CD4-positive, alpha-beta T cell treated with Interleukin-4 for 1 hour (primary cell): ENCODE measurements at regions not wholly inside any gene's neighbourhood (a gene's known extent, or its start where the extent isn't known, plus 50 kb on each side); places are given as distances from the start of the nearest gene placed in this dataset.

Experiments used
- DNase-seq, 2 donors: peaks; one replicate each; pipeline ENCODE4 v3.0.0-alpha.2; 2020 to 2022

DNA sequence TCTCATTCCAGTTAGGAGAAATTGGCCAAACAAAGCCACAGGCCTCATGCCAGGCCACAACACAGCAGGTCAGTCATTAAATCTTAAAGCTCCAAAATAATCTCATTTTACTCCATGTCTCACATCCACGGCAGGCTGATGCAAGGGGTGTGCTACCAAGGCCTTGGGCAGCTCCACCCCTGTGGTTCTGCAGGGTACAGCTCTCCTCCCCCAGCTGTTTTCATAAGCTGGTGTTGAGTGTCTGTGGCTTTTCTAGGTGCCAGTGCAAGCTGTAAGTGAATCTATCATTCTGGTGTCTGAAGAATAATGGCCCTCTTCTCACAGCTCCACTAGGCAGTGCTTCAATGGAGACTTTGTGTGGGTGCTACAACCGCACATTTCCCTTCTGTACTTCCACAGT lies 949.2 kb downstream of the TECRL start:
- no peak for DNase-seq

DNA sequence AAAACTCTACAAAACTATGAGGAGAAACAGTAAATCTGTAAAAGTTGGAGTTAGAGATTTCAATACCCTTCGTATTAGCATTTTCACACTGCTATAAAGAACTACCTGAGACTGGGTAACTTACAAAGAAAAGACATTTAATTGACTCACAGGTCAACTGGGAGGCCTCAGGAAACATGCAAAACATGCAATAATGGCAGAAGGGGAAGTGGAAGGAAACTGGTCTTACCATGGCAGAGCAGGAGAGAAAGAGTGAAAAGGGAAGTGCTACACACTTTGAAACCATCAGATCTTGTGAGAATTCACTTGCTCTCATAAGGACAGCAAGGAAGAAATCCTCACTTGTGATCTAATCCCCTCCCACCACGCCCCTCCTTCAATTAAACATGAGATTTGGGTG lies 949.9 kb downstream of the TECRL start:
- DNase-seq: no peak

- no peak for DNase-seq
These were observed 951.2 kb downstream of the TECRL start for GRCh38 chr4:63458010-63458409.

GRCh38 chr4:63440236-63440635 lies 969.0 kb downstream of the TECRL start:
- no peak for DNase-seq

DNA sequence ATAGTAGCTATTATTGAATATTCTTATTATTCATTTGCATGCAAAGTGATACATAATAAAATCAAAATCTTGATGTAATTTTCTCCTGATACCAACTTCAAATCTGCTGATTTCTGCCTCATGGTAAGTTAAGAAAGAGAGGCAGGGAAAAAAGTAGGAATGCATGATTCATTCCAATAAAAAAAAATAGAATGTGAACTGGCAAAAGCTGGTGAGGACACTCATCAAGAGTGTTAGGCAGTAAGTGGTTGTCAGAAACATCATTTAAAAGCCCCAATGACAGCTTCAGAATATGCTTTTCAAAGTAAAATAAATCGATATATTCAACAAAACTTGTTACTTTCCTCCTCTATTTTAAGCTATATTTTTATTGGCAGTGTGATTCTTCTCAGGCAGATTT lies 979.1 kb downstream of the TECRL start:
- no peak for DNase-seq

DNA sequence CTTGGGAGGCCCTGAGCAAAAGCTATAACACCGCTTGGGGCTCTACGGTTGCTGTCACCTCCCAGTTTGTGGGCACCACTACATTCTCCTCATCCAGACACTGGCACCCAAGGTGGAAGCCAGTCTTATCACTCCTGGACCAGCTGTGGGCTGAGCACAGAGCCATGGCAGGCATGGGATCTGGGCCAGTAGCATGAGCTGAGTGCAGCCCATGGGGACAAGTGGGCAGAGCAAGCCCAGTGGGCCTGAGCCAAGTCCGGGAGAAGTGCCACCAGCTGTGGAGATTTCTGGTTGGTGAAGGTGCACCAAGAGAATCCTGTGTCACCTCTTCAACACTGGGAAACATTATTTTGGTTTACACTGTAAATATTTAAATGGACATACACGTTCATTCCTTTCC lies 1013.0 kb downstream of the TECRL start:
- no peak for DNase-seq

GRCh38 chr4:63393544-63393943 lies 1015.7 kb downstream of the TECRL start:
- no peak for DNase-seq

DNA sequence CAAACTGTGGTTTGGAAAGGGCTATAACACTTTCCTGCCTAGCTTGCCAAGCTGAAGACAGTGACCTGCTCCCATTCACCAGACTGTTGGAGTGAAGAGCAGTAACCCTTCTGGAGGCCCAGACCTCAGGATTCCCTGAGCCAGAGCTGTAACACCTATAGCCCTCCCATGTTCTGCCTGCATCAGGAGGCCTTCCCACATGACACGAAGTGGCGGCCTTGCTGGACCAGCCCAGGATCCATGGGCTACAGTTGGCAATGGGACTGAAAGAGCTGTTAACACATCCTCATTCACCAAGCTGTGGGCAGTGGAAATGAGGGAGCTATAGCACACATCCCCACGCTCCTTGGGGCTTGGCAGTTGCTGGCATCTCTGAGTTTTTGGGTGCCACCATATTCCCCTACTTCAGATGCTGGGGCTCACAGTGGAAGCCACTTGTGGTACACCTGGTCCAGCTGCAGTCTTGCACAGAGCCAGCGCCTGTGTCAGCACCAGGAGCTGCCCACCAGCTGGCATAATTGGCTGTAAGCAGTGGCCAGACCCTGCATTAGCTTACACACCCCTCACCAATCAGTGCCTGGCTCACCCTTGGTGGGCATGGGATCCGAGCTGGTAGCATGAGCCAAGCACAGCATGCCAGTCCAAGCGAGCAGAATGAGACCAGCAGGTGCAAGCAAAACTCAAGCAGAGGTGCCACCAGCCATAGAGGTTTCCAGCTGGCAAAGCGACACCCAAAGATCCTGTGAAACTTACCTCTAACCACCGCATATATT lies 1029.3 kb downstream of the TECRL start:
- no peak for DNase-seq

DNA sequence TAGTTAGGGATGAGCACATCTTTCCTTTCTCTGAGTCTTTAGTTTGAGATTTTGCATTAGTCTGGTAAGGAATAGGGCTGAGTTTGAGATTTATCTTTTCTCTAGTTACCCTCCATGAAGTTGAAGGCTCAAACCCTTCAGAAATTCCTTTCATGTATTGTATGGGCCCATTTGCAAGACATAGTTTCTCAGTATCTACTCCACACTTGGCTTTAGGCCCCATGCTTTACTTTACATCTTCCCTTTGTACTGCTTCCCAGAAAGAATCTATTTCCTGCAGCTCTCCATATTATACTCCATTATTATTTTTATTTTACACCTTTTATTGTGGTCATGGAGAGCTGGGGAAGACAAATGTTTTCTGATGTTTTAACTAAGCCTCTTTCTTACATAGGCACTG lies 1038.2 kb downstream of the TECRL start:
- no peak for DNase-seq

- no peak for DNase-seq
These were observed 1047.6 kb downstream of the TECRL start for GRCh38 chr4:63361628-63362027.

GRCh38 chr4:63361066-63361465 lies 1048.2 kb downstream of the TECRL start:
- no peak for DNase-seq

DNA sequence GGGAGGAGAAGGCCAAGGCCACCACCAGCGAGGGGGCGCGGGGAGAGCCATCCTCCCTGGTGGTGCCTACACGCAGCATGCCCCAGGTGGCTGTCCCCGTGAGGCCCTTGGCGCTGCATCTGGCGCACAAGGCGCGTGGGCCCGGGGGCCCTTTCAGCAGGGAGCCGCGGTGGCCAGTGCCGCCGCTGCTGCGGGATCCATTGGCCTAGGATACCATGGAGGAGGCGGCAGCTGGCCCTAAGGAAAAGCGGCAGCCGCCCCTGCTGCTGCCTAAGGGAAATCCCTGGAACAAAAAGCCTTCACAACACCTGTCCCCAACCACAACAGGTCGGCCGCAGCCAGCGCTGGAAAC lies 1059.6 kb downstream of the TECRL start:
- no peak for DNase-seq

GRCh38 chr4:63348735-63349673 lies 1060.2 kb downstream of the TECRL start:
- no peak for DNase-seq

- no peak for DNase-seq
These were observed 1084.1 kb downstream of the TECRL start for GRCh38 chr4:63325140-63325539.

- DNase-seq: no peak
These were observed 1092.6 kb downstream of the TECRL start for GRCh38 chr4:63316633-63317032.

GRCh38 chr4:63315651-63316050 lies 1093.6 kb downstream of the TECRL start:
- no peak for DNase-seq

- no peak for DNase-seq
These were observed 1100.6 kb downstream of the TECRL start for GRCh38 chr4:63308697-63309096.

GRCh38 chr4:63302792-63303191 lies 1106.5 kb downstream of the TECRL start:
- DNase-seq: no peak

DNA sequence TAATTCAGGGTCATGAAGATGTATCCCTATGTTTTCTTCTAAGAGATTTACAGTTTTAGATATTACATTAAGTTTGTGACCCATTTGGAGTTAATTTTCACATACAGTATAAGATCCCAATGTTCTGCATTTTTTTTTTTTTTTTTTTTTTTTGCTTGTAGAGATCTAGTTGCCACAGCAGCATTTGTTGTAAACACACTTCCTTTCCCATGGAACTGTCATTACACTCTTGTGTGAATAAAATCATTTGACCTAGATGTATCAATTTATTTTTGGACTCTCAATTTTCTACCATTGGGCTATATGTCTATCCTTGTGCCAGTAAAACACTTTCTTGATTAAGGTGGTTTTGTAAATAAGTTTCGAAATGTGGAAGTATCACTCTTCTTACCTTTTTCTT lies 1107.2 kb downstream of the TECRL start:
- DNase-seq: no peak

DNA sequence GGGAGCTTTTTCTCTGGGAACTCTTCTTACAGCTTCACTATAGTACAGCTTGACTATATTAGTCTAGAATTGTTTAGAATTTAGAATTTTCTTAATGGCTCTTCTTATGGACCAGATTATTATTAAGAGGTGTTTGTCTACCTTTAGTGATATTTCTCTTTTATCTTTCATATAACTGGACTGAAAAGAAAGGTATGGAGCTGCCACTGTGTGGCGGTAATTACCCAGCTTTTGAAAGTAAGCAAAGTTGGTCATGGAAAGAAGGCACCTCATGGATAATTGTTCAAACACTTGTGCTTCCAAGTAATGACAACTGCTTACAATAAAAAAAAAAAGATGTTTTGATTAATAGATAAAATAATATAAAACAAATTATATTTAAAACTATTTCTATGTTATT lies 1112.5 kb downstream of the TECRL start:
- DNase-seq: no peak

GRCh38 chr4:63275491-63275890 lies 1133.8 kb downstream of the TECRL start:
- no peak for DNase-seq

- DNase-seq: no peak
These were observed 1140.1 kb downstream of the TECRL start for GRCh38 chr4:63269156-63269555.

GRCh38 chr4:63233671-63234070 lies 1175.6 kb downstream of the TECRL start:
- DNase-seq: no peak

DNA sequence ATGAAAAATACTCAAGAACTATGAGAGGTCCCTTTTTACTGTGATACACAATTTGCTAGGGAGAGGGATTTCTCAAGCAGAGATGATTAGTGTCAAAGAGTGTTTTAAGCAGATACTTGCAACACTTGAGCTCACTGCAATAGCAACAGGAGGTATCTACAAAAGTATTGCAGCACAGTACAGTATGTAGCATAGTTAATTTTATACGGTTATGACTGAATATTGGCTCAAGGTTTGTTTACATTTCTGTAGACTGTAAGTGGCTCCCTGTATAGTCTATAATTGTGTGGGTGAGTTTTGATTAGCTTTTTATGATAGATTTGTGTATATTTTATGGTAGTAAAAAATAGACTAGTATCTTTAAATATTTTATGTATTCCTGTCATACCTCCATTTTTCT lies 1177.2 kb downstream of the TECRL start:
- no peak for DNase-seq
